Renal cortical epithelial cell (primary cell): ENCODE measurements at regions not wholly inside any gene's neighbourhood (a gene's known extent, or its start where the extent isn't known, plus 50 kb on each side); places are given as distances from the start of the nearest gene placed in this dataset.

Experiments used
- DNase-seq: peaks from one replicate; pipeline ENCODE4 v3.0.0-alpha.2; 2011; ENCODE audit warnings: low read depth

DNA sequence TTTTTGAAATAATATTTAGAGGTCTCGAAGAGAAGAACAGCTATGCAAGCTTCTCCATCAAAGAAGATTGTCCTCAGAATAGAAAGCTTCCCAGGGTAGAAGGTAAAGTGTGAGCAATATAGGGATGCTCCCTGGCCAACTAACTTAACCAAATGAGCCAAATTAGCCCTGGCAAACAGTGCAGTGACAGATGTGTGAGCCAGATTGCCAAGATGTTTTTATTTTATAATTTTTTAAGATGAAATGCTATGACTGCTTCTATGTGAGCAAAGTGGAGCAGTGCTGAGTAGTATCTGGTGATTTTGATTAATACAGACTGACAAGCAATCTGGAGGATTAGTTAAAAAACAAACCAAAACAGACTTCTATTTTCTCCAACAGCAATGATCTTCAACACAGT lies 202.1 kb downstream of the NOVA1 start:
- DNase-seq: no peak

DNA sequence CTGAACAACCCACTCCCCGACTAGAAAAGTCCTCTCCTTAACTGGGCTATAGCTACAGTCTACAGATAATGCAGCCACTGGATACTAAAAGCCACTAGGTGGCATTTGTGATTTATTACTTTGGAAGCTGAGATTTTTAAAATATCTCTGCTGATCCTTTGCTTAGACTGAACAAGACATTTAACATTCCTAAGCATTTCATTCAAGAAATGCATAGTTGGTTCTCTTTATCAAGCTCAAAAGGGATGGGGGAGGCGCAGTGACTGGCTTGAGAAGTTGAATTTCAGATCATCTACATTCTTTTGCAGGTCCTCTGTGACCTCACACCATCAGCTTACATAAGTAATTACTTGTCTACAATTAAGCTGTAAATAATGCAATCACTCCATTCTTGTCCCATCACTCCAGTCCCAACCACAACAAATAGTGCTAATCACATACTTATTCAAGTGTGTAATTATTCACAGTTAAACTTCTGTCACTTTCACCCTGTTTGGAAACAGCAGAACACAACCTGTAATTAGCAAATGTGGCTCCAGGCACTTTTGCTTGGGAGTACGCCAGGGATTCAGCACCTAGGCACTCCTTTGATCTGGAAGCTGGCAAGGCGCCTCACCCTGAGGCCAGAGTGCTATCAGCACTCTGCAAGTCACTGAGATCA lies 203.6 kb downstream of the NOVA1 start:
- peak; percentile 87 for DNase-seq

DNA sequence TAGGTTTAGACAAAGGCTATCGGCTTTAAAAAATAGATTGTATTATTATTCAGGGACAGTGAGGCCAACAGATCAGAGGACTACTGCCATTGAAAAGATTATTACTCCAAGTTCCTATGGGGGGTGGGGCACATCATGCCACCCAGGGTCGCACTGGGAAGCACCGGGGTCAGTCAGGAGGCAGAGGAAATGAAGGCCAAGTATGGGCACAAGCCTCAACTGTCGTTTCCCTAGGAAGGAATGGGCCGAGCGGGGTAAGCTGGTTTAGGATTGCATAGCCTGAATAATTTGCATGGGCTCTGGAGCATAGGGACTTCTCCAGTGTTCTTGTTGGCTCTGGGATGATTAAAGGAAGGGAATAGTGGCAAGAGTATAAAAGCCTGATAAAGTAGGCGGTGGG lies 205.3 kb downstream of the NOVA1 start:
- DNase-seq: no peak

DNA sequence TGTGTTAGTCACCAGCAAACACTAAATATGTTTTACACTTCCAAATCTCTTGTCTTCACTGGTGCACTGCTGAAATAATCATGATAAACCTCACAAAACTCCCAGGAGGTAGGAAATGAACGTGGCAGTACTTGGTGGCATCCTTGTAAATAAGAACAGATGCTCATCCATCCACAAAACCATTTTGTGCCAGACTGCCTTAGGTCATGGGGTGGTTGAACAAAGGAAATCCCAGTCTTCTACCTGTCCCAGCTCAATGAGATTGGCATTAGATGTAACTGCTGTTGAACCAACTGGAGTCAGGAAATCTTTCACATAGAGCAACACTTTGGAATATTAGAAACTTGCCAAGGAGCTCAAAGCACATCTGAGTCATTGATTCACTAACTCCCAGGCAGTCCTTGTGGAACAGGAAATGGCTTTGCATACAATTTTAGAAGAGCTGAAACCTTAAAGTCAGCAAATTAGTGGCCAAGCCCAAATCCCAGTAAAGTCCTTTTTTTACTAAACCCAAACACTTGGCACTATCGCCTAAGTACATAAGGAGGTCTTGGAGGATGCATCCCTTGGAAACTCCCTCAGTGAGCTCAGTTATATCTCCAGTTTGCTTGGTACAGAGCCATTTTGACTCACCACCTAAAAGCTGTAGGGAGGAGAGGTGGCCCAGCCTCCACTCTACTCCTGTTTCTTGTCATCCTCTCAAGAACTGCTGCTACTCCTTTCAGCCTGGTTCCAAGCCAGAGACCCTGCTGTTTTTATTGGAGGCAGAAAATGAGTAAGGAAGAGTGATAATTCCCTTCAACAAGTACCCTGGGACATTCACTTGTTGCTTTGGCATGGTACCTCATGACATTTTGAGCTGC lies 208.0 kb downstream of the NOVA1 start:
- DNase-seq: peak; percentile 82

DNA sequence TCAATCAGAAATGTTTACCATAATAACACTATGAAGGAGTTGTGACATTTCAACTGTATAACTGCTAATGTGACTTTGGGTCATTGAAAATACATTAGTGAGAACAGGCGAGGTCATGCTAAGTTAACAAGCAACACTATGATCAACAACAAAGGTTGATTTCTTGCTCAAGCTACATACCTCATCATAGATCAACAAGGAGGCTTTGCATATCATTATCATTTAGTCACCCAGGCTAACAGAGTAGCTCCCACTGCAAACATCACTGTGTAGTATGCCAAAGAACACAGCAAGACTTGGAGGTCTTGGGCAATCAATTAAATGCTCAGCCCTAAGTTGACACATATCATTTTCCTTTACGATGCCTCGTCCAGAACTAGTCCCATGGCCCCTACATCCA lies 212.5 kb downstream of the NOVA1 start:
- peak; percentile 60 for DNase-seq

DNA sequence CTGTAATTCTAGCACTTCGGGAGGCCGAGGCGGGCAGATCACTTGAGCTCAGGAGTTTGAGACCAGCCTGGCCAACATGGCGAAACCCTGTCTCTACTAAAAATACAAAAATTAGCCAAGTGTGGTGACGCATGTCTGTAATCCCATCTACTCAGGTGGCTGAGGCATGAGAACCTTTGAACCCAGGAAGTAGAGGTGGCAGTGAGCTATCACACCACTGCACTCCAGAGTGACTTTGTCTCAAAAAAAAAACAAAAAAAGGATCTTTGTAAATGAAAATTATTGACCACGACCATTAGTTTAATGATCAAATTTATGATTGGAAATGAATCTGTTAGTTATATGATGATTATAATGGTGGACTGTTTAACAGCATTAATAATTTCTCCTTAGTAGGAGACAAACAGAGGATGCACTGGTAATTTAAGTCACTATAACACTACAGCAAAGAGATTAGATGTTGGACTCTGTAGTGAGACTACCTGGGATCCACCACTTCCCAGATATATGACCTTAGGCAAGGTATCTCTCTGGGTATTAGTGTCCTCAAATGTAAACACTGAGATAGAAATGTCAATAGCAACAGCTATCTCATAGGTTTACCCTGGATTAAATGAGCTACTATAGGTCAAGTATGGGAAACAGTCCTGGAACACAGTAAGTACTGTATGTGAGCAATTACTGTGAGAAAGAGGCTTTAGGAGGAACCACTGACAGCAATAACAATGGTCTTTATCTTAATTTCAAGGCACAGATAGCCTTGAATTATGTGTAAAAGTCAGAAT lies 214.7 kb downstream of the NOVA1 start:
- DNase-seq: no peak

DNA sequence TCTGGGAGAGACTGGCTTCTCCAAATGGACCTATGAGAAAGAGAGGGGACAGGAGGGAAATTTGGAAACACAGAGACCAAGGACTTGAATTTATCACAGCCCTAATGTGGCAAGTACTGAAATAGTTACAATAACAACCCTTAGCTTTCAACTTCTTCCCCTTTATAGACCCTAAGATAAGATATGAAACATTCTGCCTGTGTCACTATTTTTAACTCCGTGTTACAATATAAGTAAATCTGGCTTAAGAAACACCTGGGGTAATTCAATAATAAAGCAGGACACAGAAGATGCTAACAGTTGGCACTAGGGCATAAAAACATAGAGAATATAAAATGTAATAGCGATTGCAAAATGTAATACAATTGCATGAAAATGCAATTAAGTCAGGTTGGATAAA lies 216.4 kb downstream of the NOVA1 start:
- no peak for DNase-seq

DNA sequence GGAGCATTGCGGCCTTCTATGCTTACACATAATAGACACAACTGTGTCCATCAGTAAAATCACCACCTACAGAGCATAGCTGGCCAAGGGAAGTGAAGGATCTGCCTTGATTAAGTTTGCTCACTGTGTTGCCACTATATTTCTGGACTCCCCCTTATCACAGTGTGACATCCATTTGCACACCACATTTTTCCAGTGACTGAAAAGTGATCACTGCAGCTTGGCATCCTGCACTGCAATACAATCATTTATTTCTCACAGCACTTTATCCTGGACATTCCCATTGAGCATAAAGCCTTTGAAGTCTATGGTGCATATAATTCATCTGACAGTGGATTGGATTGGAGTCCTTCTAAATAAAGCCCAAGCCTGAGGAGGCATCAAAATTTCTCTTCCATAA lies 217.2 kb downstream of the NOVA1 start:
- DNase-seq: no peak

DNA sequence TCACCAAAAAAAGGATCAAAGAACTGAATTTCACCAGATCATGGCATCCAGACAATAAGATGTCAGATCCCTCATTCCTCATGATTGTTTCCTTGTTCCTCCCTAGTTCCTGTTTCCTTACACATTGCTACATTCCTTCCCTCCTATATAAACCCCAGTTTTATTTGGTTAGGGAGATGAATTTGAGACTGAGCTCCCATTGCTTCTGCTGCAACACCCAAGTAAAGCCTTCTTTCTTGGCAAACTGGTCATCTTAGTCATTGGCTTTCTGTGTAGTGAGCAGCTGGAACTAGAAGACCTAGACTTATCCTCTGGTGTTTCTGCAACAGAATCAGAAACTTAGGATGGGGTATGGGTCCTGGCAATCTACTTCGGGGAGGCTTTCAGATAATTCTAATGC lies 217.9 kb downstream of the NOVA1 start:
- DNase-seq: no peak

DNA sequence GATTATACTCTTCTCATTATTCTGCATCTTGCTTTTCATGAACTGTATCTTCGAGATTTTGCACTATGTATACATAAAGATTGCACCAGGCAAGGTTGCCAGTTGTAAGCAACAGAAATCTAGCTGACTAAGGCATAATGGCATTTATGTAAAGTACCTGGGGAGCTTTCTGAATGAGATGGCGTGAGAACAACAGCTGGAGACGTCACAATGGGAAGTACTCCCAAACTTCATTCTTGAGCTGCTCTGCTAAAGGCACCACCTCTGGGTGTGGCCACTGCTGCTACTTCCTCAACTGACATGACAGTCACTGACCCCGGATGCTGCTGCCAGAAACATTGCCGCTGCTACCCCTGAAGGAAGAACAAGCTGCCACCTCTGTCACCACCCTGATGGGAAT lies 220.7 kb downstream of the NOVA1 start:
- no peak for DNase-seq

DNA sequence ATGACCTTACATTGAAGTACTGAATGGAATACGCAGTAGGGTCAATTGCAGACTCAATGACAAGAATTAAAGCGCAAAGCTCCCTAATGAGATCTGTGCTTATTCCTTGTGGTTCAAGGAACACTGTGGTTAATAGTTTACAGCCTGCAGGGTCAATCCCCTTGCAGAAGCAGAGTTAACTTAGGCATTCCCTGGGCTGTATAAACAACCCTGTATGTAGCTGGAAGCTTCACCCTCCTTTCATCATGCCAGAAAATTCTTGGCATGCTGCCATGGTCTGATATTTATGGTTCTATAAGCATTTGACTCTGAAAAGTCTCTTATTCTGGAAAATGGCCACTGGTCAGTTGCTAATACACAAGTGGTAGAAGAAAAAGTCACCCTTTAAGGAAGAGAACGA lies 227.7 kb downstream of the NOVA1 start:
- DNase-seq: peak; percentile 92

DNA sequence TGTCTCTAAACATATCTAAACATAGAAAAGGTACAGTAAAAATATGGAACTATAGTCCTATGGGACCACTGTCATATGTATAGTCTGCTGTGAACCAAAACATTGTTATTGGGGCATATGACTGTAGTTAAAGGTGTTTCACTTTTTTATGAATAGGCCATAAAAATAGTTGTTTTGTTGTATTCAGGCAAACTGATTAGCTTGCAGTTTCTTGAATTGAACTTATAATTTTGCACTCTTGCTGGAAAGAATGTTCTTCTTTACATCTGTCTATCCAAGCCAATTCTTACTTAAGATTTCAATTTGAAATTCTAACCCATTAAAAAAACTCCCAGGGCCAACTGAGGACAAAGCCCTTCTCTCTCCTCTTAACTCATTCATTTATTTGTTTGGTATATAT lies 234.1 kb downstream of the NOVA1 start:
- DNase-seq: no peak

DNA sequence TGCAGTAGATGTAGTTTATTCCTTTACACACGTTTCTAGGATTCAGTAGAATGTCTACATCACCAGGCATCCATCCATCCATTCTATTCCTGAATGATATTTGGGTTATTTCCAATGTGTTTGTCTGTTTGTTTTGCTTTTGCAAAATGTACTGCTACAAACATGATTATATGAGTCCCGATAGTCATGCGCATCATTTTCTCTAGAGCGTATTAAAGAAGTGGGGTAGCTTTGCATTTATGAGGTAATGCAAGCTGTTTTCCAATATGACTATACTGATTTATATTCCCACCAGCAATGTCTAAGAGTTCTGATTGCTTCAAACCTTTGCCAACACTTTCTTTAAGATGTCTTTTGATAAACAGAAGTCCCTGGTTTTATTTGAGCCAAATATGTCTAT lies 253.2 kb downstream of the NOVA1 start:
- DNase-seq: no peak

DNA sequence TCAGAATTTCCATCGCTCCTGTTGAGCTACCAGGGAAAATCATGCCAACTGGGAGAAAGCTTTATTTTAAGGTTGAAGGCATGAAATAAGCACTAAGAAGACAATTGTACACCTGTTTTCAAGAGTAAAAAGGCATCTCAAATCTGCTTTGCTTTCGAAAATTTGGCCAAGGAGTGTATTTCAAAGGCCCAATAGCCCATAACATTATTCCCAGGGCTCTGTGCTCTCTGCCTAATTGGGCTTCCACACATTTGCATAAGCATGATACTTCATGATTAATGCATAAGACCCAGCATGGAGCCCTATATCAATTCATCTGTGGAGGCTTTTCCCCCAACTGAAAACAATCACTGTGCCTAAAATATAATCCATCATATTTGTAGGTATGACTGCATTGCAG lies 258.5 kb downstream of the NOVA1 start:
- no peak for DNase-seq

DNA sequence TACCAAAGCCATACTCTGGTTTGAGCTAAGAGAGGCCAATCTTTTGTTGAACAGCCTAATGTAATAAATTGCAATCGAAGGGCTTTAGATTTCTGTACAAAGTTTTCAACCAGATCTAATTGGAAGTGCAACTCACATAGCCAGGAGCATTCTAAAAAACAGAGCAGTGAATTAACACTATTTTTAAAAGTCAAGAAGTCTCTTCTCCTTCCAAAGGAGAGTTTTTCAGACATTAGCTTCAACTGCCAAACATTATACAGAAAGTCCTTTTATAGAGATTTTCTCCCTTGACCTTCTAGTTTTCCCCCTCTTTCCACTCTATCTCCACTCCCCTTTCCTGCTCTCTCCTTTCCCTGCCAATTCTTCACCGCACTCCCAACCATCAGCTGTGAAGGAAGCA lies 259.6 kb downstream of the NOVA1 start:
- DNase-seq: no peak

DNA sequence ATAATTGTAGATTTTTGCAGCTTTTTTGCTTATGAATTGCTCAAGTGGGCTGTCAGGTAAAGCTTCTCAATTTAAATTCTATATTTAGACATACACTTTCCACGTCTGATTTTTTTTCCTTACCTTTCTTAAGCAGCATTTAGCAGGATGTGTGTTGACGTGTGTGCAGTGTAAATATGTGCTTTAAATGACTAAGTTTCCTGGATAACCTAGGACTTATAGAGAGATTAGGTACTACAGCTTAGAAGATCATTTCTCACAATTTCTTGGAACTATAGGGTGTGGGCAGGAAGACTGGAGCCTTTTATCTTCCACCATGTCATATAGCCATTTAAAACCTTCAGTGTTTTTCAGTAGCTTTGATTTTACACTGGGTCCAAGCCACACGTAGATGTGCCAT lies 263.5 kb downstream of the NOVA1 start:
- DNase-seq: no peak

DNA sequence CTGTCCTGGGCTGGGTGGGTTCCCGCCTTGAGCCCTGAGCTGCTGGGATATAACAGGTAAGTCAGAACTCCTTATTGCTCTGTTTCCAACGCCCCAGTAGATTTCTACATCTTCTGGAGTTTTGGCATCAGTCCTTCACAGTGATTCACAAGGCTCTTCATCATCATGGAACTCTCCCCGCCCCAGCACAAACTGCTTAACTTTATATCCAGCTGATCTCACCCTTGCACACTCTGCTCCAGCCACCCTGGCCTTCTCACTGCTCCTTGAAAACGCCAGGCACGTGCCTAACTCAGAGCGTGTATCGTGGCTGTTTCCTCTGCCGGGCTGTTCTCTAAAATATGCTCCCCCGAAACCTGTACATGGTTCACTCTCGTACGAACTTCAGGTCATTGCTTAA lies 264.9 kb downstream of the NOVA1 start:
- DNase-seq: peak; percentile 47

DNA sequence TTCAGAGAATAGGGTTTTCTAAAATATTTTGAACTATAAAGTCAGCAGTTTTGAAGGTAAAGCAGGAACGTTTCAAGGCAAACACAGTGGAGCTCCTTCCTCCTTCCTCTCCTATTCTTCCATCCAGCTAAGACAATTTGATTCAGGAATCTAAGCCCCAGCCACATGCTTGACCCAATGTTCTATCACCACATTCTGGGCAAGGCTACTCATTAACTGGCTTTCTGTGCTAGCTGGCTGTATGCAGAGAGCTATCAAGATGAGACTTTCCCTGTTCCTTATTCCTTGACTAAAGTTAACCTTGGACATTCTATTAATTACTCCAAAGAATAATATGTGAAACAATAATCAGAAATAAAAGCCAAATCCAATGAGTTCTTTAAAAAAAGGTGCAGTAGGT lies 266.9 kb downstream of the NOVA1 start:
- peak; percentile 93 for DNase-seq

DNA sequence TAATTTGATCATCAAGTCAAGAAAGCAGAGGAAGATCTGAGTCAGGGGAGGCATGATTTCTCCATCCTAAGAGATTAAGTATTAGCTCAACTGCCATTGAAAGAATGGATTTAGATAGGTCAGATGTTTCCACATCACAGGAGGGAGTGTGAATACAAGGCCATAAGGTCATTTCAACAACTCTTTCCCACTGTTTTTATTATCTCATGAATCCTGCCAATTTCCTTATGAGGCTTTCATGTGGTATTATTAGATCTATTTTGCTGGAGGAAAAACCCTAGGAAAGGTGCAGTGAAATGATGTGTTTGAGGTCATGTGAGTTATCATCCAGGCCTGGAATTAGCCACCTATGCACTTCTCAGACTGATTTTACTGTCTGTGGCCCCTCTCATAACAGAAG lies 269.0 kb downstream of the NOVA1 start:
- DNase-seq: peak; percentile 94

DNA sequence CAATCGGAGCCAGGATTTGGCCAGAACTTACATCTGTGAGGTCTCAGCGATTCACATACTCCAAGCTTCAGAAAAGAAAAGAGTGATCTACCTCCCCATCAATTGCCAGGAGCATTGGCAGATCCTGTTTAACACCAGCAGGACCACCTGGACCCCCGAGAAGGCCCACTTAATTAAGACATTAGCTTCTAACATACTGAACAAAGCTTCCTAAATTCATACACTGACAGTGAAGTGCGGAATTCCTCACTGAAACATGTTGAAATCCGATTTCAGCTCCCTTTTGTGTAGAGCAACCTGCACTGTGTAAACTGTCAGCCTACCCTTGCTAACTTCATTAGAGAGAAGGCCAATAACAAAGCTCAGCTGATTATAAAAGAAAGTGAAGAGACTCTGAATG lies 274.0 kb downstream of the NOVA1 start:
- DNase-seq: no peak

DNA sequence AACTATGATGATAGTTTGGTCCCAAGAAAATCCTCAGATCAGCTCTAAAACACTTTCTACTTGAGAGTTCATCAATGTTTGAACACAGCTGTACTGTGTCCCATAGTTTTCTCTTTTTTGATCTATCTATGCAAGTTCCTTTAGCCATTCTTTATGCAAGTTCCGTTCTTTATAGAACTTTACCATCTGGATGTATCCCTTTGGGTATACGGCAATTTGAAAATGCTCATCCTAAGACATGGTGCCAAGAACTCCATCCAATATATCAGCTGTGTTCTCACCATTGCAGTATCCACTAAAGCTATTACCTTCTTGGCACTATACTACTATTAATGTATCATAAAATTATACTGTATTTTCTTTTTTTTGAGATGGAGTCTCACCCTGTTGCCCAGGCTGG lies 276.9 kb downstream of the NOVA1 start:
- DNase-seq: no peak

DNA sequence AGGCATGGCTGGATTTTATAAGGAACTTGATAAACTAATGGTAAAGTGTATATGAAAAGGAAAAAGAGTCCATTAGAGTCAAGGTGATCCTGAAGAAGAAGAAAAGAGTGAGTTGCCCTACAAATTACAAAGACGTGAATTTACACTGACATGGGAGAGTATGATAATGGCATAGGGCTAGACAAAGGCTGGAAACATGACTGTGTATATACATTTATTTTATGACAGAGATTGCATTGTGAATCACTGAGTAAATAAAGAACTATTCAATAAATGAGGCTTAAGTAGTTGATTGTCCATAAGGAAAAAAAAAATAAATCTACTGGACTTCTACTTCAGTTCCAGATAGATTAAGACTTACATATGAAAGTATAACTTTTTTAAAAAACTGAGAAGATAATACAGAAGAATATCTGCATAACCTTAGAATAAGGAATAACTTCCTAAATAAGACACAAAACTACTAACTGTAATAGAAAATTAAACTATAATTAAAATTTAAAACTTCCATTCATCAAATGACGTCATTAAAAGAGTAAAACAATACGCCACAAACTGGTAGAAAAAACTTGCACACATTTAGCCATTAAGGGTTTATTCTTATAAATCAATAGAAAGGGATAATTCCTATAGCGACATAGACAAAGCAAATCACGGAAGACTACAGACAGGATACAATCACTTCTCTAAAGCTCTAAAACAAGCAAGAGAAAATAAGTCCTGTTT lies 278.5 kb downstream of the NOVA1 start:
- DNase-seq: no peak
